HG03354 (cell line): ENCODE measurements at regions not wholly inside any gene's neighbourhood (a gene's known extent, or its start where the extent isn't known, plus 50 kb on each side); places are given as distances from the start of the nearest gene placed in this dataset.
"Not testable (repeated sequence)": the region's sequence is repeated elsewhere in the genome, so short reads cannot be mapped to it uniquely, and the experiment has no call there.

Experiments
- ATAC-seq: cut with Tn5 transposase; IDR thresholded peaks from one replicate; pipeline ENCODE4 v1.9.1; 2021; ENCODE audit warnings: mild to moderate bottlenecking; ENCODE audit not compliant: unreplicated experiment, poor library complexity, severe bottlenecking

- ATAC-seq: no peak
These were observed 79.4 kb upstream of the THBS1 start for GRCh38 chr15:39501366-39502081.

DNA sequence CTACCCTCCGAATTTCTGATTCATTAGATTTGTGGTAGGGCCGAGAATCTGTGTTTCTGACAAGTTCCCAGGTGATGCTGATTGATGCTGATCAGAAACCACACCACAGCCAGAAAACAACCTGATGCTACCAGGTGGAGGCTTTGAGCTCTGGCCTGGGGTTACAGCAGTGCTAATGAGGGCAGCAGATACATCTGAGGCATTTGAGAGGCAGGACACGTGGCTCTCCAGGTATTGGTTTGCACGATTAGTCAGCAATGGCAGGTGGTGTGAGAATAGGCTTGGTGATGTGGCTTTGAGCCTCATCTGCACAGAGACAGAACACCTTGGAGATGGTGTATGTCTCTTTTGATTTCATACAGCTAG is 78.8 kb upstream of the THBS1 start:
- no peak for ATAC-seq

DNA sequence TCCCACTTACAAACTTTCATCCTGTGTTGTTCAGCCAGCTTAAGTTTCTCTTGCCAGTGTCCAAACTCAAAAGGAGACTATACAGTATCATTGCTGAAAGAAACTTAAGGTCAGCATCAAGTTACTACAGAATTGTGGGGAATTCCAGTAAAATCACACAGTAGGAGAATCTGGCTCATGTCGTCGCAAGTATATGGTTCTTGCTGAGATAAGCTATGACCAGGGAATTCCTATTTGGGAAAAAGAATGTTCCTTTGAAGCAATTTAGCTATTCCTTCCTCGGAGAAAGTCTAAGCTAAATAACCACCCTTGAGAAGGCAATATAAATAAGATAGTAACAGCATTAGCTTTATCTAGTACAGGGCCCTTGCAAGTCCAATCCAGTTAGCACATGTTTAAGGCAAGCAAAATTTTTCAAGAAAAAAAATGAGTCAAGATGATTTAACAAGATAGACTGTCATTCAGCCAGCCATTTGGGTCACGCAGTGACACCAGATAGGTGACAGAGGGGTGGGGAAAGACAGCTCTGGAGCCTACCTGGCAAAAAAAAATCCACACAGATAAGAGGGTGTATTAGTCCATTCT is 78.2 kb upstream of the THBS1 start:
- no peak for ATAC-seq

DNA sequence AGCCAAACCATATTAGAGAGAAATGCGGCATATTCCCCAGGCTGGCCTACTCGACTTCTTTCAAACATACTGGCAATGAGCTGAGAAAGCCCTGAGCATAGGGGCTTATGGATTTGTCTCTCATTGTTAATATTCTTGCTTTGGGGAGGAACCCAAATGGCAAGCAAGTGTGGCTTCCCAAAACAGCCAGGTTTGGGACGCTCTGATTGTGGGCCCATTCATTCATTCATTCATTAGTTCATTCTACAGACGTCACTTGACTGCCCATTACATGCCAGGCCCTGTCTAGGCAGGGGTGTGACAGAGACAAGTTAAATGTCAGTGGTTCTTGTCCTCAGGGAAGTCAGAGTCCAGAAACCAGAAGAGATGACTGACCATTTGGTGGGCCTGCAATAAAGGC is 77.4 kb upstream of the THBS1 start:
- no peak for ATAC-seq

DNA sequence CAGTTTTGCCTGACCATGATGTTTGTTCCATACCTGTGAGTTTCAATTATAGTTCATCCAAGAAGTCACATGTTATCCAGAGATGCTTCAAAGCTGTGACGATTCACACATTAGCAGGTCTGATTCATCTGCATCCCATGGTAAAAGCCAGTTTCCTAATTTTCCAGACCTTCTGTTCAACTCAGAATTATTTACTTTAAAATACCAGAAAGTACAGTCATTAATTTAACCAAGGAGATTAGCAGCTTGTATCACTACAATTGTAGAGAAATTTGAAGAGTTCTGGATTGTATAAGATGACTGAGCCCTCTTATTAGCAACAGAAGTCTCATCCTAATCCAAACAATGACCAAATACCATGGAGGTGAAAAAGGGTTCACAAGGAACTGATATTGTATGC is 76.1 kb upstream of the THBS1 start:
- ATAC-seq: no peak

DNA sequence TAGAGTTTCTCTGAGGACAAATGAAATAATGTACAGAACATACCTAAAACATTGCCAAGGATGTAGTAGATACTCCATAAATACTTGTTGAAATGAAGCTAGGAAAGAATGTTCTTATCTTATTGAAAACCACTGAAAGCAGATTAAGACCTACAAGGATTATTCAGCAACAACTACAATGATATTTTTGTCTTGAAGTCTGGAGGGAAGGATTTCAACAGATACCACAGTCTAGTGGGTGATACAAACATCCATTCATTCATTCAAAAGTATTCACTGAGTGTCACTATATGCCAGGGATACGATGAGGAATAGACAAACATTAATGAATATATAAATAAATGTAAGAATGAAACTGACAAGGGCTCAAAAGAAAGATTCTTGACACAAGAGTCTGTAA is 74.7 kb upstream of the THBS1 start:
- ATAC-seq: no peak

- no peak for ATAC-seq
These were observed 72.3 kb upstream of the THBS1 start for GRCh38 chr15:39508536-39508935.

- ATAC-seq: no peak
These were observed 70.7 kb upstream of the THBS1 start for GRCh38 chr15:39510001-39510701.

DNA sequence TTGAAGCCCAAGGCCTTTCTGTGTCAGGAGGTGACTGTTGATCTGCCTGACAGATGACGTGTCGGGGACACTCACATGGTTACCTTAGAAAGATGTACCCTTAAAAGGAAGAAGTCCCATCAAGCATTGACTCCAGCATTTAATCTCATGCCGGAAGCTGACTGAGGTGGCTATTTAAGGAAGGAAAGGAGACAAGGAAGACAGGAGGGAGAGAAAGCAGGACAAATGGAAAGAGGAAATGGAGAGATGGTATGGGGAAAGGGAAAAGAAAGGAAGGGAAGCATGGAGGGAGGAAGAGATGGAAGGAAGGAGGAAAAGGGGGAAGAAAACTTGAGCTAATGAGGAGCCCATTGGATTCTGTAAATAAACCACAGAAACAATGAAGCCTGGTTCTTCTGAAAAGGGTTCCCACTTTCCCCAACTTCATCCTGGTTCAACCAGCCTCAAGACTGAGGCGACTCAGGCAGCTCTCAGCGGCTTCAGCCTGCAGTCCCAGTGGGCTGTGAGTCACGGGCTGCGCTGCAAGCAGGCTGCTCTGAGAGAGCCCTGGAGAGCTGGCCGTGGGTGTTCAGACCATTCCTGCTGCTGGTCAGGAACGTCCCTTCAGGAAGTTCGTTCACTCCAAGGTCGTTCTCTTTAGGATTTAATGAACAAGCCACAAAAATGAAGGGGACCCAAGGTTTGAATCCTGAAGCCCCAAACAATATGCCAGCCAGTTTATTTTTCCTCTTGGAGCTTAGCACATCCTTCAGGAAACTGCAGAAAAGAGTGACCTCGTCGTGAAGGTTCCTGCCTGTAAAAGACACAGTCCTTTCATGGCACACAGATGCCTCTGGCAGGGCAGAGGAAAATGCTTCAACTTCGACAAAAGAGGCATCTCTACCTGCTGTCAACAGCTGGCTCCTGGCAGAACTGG is 69.6 kb upstream of the THBS1 start:
- no peak for ATAC-seq

- no peak for ATAC-seq
These were observed 69.0 kb upstream of the THBS1 start for GRCh38 chr15:39511916-39512260.

GRCh38 chr15:39512643-39513042 is 68.2 kb upstream of the THBS1 start:
- ATAC-seq: no peak

- ATAC-seq: no peak
These were observed 66.9 kb upstream of the THBS1 start for GRCh38 chr15:39513936-39514335.

GRCh38 chr15:39514933-39515332 is 65.9 kb upstream of the THBS1 start:
- ATAC-seq: no peak

GRCh38 chr15:39515765-39516164 is 65.1 kb upstream of the THBS1 start:
- no peak for ATAC-seq

DNA sequence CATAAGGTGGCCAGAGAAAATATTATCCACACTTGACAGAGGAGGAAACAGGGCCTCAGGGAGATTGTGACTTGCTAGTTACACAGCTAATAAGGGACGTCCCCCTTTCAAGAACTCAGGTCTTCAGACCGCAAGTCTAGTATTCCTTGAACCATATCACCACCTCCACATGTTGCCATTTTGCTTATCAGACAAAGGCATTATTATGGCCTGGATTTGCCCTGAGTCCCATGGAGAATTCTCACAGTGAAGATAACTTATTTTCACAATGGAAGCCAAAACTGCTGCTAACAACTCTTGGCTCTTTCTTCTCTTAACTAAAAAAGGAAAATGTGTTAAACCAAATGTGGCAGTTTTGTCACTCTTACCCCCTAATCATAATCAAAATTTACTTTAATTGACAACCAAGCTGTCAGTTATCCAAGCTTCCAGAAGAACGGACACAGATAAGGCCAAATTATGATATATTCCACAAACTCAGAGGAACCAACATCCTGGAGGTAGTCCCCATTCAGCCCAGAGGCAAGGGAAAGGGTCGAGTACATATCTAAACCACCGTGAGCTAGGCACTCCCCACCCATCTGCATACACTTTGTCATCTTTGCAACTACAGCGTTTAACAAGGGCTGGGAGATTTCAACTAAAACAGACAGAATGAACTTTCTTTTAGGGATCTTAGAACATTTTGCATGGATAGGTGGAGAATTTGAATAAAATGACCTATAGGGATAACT is 63.6 kb upstream of the THBS1 start:
- no peak for ATAC-seq

DNA sequence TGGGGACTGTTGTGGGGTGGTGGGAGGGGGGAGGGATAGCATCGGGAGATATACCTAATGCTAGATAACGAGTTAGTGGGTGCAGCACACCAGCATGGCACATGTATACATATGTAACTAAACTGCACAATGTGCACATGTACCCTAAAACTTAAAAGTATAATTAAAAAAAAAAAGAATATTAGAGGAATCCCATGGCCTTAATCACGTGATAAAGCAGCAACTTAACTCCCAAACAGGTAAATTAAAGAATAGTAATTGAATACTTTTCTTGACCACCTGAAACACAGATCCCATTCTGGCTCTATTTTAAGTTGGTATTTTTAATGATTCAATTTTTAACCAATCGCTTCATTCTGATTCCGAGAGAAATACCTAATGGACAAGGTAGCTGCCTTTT is 56.9 kb upstream of the THBS1 start:
- not testable (repeated sequence) for ATAC-seq

- ATAC-seq: no peak
These were observed 51.4 kb upstream of the THBS1 start for GRCh38 chr15:39529457-39529856.

DNA sequence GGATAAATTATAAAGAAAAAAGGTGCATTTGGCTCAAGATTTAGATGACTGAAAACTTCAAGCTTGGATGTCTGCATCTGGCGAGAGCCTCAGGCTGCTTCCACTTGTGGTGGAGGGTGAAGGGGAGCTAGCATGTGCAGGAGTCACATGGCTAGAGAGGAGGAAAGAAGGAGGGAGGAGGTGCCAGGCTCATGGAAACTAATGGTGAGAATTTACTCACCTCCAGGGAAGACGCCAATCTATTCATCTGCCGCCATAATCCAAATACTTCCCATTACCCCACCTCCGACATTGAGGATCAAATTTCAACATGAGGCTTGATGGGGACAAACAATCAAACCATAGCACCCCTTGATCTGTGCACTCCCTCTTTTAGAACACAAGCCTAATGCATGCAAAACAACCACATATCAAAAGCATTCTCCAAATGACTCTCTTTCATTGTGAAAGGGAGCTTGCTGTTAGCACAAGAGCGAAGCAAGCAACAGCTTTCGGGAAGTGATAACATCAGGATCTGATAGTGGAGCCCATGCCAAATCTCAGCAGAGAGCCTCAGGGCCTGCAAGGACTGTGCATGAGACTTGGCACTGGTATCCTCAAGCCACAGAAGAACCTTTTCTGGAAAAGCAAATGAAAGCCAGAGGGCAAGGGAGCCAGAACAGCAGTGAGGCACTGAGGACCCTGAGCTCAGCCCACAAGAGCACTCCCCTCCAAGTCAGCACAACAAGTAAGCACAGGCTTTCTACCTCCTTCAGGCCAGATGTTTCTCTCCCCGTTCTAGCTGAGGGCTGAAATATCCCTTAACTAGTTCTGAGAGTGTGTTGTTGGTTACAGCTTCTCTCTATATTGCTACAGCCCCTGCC is 50.2 kb upstream of the THBS1 start:
- ATAC-seq: no peak
